ENCODE measurements at regions not wholly inside any gene's neighbourhood (a gene's known extent, or its start where the extent isn't known, plus 50 kb on each side); places are given as distances from the start of the nearest gene placed in this dataset.

GRCh38 chr13:63048653-63049052, 1633.0 kb upstream of the PCDH20 start:
- TF ChIP-seq, protein P1, sequence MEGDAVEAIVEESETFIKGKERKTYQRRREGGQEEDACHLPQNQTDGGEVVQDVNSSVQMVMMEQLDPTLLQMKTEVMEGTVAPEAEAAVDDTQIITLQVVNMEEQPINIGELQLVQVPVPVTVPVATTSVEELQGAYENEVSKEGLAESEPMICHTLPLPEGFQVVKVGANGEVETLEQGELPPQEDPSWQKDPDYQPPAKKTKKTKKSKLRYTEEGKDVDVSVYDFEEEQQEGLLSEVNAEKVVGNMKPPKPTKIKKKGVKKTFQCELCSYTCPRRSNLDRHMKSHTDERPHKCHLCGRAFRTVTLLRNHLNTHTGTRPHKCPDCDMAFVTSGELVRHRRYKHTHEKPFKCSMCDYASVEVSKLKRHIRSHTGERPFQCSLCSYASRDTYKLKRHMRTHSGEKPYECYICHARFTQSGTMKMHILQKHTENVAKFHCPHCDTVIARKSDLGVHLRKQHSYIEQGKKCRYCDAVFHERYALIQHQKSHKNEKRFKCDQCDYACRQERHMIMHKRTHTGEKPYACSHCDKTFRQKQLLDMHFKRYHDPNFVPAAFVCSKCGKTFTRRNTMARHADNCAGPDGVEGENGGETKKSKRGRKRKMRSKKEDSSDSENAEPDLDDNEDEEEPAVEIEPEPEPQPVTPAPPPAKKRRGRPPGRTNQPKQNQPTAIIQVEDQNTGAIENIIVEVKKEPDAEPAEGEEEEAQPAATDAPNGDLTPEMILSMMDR (IDR thresholded peaks at IDR 0.05): peak; percentile 28; the same call in 1 of the 2 replicates
- TF ChIP-seq ZFX (IDR thresholded peaks at IDR 0.05; ENCODE audit: borderline replicate concordance): no peak
- H3K27ac ChIP-seq: no peak overlapping the region

GRCh38 chr13:63044589-63045313, 1629.1 kb upstream of the PCDH20 start:
- no peak overlapping the region for H3K27ac ChIP-seq
- TF ChIP-seq ZFX (IDR thresholded peaks at IDR 0.05; ENCODE audit: borderline replicate concordance): no peak
- TF ChIP-seq, protein P1 (IDR thresholded peaks at IDR 0.05): no peak

DNA sequence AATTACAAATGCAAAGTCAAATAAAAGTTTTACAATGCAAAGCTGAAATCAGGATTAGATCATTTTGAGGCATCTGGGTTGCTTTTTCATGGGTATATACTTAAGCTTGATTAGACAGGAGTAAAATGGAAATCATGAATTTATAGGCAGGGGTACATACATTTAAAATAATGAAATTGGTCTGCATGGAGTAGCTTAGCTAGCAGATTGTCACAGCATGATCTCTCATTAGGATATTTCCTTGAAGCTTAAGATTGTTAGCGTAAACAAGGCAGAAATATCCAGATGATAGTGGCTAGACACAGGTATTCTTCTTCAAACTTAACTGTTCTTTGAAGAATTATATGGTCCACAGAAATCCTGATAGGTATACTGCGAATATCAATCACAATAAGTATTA, 1627.0 kb upstream of the PCDH20 start:
- H3K27ac ChIP-seq: no peak overlapping the region
- TF ChIP-seq ZFX (IDR thresholded peaks at IDR 0.05; ENCODE audit: borderline replicate concordance): no peak
- TF ChIP-seq, protein P1 (IDR thresholded peaks at IDR 0.05): no peak

DNA sequence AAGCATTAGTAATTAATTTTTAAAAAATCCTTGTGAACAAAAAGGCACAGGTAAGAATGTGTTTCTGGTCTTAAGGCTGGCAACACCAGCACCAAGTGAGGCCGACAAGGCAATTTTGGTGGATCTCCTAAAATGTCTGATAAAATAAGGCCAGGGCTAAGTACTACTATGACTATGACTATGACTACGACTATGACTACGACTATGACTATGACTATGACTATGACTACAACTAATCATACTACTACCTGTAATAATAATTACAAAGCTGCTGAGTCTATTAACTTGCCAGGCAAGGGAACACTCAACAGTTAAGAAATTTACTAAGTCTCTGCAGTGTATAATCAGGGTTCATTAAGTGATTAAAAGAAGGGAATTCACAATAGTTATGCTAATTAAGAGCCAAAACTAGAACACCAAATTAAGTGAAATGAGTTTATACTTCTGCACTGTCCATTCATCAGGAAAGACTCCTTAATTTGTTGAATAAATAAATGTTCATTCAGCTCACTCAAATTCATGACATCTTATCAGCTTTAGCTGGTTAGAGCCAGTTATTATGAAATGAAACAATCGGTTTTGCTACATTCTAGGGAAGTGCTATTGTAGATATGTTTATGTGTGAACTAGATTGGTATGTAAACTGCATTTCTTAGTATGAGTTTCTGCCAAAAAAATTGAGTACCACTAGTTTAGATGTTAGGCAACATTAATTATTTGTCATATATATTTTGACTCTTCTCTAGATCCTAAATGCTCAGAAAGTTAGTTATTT, 1626.2 kb upstream of the PCDH20 start:
- no peak overlapping the region for H3K27ac ChIP-seq
- TF ChIP-seq, protein P1 (IDR thresholded peaks at IDR 0.05): no peak
- TF ChIP-seq ZFX (IDR thresholded peaks at IDR 0.05; ENCODE audit: borderline replicate concordance): no peak

GRCh38 chr13:63026285-63026797, 1610.7 kb upstream of the PCDH20 start:
- H3K27ac ChIP-seq: no peak overlapping the region
- TF ChIP-seq, protein P1 (IDR thresholded peaks at IDR 0.05): no peak
- no peak for TF ChIP-seq ZFX (IDR thresholded peaks at IDR 0.05; ENCODE audit: borderline replicate concordance)

- H3K27ac ChIP-seq: no peak overlapping the region
- no peak for TF ChIP-seq ZFX (IDR thresholded peaks at IDR 0.05; ENCODE audit: borderline replicate concordance)
- TF ChIP-seq, protein P1 (IDR thresholded peaks at IDR 0.05): no peak
Measured at GRCh38 chr13:63025741-63026140, 1610.1 kb upstream of the PCDH20 start.

- TF ChIP-seq, protein P1 (IDR thresholded peaks at IDR 0.05): no peak
- no peak for TF ChIP-seq ZFX (IDR thresholded peaks at IDR 0.05; ENCODE audit: borderline replicate concordance)
- no peak overlapping the region for H3K27ac ChIP-seq
Measured at GRCh38 chr13:63024458-63024857, 1608.8 kb upstream of the PCDH20 start.

Data from 22Rv1 (cell line).